GM12878 (cell line): ENCODE measurements at regions not wholly inside any gene's neighbourhood (a gene's known extent, or its start where the extent isn't known, plus 50 kb on each side); places are given as distances from the start of the nearest gene placed in this dataset.

Experiments used
- ATAC-seq: fragments of 200-7000 bp; cut with Tn5 transposase; 3 replicates; pipeline ENCODE4 v1.9.1; 2020; ENCODE audit warnings: mild to moderate bottlenecking, moderate library complexity
- BruUV-seq: library from RNA; stranded (reverse); fragments of 400-500 nt; replicated peaks from 2 replicates; lab custom pipeline; 2021; lab: Mats Ljungman, UMichigan
- CTCF ChIA-PET: fragments of 300-600 bp; sonication (Branson Sonifier 250); formaldehyde crosslinking; extraction: SDS; loops from one replicate; lab custom pipeline; 2021; ENCODE audit warnings: inconsistent platforms; lab: Yijun Ruan, JAX
- POLR2A ChIA-PET: fragments of 350-600 bp; formaldehyde crosslinking; extraction: SDS; loops from one replicate; lab custom pipeline; 2021; ENCODE audit warnings: inconsistent platforms; lab: Charles Lee
- RAD21 ChIA-PET: fragments of 300-600 bp; sonication (Branson Sonifier 250); formaldehyde crosslinking; loops from one replicate; lab custom pipeline; 2023; ENCODE audit warnings: antibody characterized with exemption; ENCODE audit not compliant: unreplicated experiment; lab: Charles Lee
- SMC1A ChIA-PET: fragments of 300-600 bp; sonication (Branson Sonifier 250); formaldehyde crosslinking; loops from one replicate; lab custom pipeline; 2023; ENCODE audit not compliant: unreplicated experiment, uncharacterized antibody; lab: Charles Lee
- DNase-seq: peaks from one replicate; pipeline ENCODE4 v3.0.0-alpha.2; 2011; ENCODE audit warnings: low read depth, low spot score
- FAIRE-seq: peaks from 3 replicates; lab custom pipeline; 2011; peaks lifted over from hg19 to GRCh38; lab: Jason Lieb, UNC
- H2AFZ ChIP-seq: 2 replicates; pipeline ENCODE4 v1.6.0; 2011; ENCODE audit warnings: low read depth, low read length, control low read depth; ENCODE audit not compliant: control insufficient read depth
- H3K27ac ChIP-seq: 2 replicates; pipeline ENCODE4 v1.5.1; 2011; ENCODE audit warnings: control low read depth; ENCODE audit not compliant: control insufficient read depth, insufficient read depth
- H3K27me3 ChIP-seq, 2 experiments: replicated peaks in 1 of 2; 2 replicates each; pipeline versions ENCODE4 v1.6.0 to v1.6.1; 2011; ENCODE audit warnings: low read length in 1 of 2; ENCODE audit not compliant: control insufficient read depth in 2 of 2, insufficient read depth in 2 of 2
- H3K36me3 ChIP-seq, 2 experiments: 2 replicates each; pipeline ENCODE4 v1.5.1; 2011; ENCODE audit warnings: low read length in 1 of 2; ENCODE audit not compliant: control insufficient read depth in 2 of 2, insufficient read depth in 2 of 2
- H3K4me1 ChIP-seq: 2 replicates; pipeline ENCODE4 v1.6.1; 2011; ENCODE audit warnings: mild to moderate bottlenecking, low read length, moderate library complexity, mixed read lengths; ENCODE audit not compliant: control insufficient read depth, insufficient read depth
- H3K4me2 ChIP-seq: 2 replicates; pipeline ENCODE4 v1.6.0; 2011; ENCODE audit warnings: control low read depth; ENCODE audit not compliant: control insufficient read depth, insufficient read depth
- H3K4me3 ChIP-seq: fragments of 200-600 bp; sonication (generic); 2 replicates; pipeline ENCODE4 v1.5.1; 2016
- H3K79me2 ChIP-seq: 2 replicates; pipeline ENCODE4 v1.6.0; 2011; ENCODE audit warnings: low read length; ENCODE audit not compliant: control insufficient read depth, insufficient read depth
- H3K9ac ChIP-seq: 2 replicates; pipeline ENCODE4 v1.8.0; 2011; ENCODE audit warnings: low read length, control low read depth, mixed read lengths; ENCODE audit not compliant: control insufficient read depth, insufficient read depth
- H3K9me3 ChIP-seq: replicated peaks from 3 replicates; pipeline ENCODE4 v1.5.1; 2011; ENCODE audit warnings: mild to moderate bottlenecking, low read length; ENCODE audit not compliant: control insufficient read depth, insufficient read depth
- H4K20me1 ChIP-seq: 2 replicates; pipeline ENCODE4 v1.6.0; 2011; ENCODE audit not compliant: control insufficient read depth, insufficient read depth
- CEBPZ ChIP-seq: fragments of 150-350 bp; IDR thresholded peaks from 2 replicates; pipeline ENCODE4 v1.6.1; 2016; ENCODE audit warnings: low read depth, low read length
- CTCF ChIP-seq, 3 experiments: IDR thresholded peaks in 2 of 3; conservative IDR thresholded peaks in 1 of 3; 2 replicates each; pipeline ENCODE4 v1.5.1; 2011; ENCODE audit warnings: low read depth in 3 of 3, low read length in 3 of 3, mild to moderate bottlenecking in 3 of 3, control low read depth in 2 of 3, moderate library complexity in 2 of 3, inconsistent platforms in 1 of 3, mixed read lengths in 1 of 3; ENCODE audit not compliant: control insufficient read depth in 2 of 3, insufficient read depth in 1 of 3; ENCODE audit errors: extremely low read depth in 1 of 3
- JUNB ChIP-seq: IDR thresholded peaks from 2 replicates; pipeline ENCODE4 v1.6.1; 2016; ENCODE audit warnings: antibody characterized with exemption, mild to moderate bottlenecking
- MAX ChIP-seq: IDR thresholded peaks from 2 replicates; pipeline ENCODE4 v1.6.1; 2012; ENCODE audit warnings: low read depth, low read length, improper control_type of control experiment
- SKIL ChIP-seq: fragments of 450-650 bp; IDR thresholded peaks from 2 replicates; pipeline ENCODE4 v1.6.1; 2017; ENCODE audit warnings: mild to moderate bottlenecking, low read depth, inconsistent platforms; ENCODE audit not compliant: poor library complexity, severe bottlenecking
- ZNF622 ChIP-seq: fragments of 450-650 bp; IDR thresholded peaks from 2 replicates; pipeline ENCODE4 v1.6.1; 2017; ENCODE audit warnings: mild to moderate bottlenecking, inconsistent platforms
- ZNF687 ChIP-seq: fragments of 450-650 bp; IDR thresholded peaks from 2 replicates; pipeline ENCODE4 v1.6.1; 2017; ENCODE audit warnings: mild to moderate bottlenecking, moderate library complexity
- WGBS: methylation state at CpG from one replicate; pipeline ENCODE4 v1.1.6; 2016; ENCODE audit warnings: low lambda C conversion rate; ENCODE audit not compliant: insufficient replicate concordance, insufficient coverage; ENCODE audit errors: missing lambda C conversion rate; 5-methylcytosine and 5-hydroxymethylcytosine counted together
- in situ Hi-C: fragments of 300-500 bp; cut with MboI; formaldehyde crosslinking; loops from 9 replicates; pipeline ENCODE4 v1.14.3; 2018; ENCODE audit warnings: mixed read lengths
- intact Hi-C: fragments of 100-400 bp; cut with micrococcal nuclease; formaldehyde crosslinking; loops from one replicate; pipeline ENCODE4 v1.14.2; 2022; ENCODE audit not compliant: unreplicated experiment

GRCh38 chr14:38547961-38548490, 292.1 kb upstream of the CLEC14A start (continued):
- TF ChIP-seq CEBPZ, result no peak

- no peak for ATAC-seq
- no peak for FAIRE-seq
- no peak overlapping the region for H3K4me2 ChIP-seq
- H3K79me2 ChIP-seq, result no peaks in the 10 kb centered on the region
- ChIA-PET CTCF (no interaction called here), SMC1A (no interaction called here), RAD21 (no interaction called here), POLR2A (no interaction called here)
- no peak overlapping the region for H3K27ac ChIP-seq
- no peaks in the 10 kb centered on the region for H3K9me3 ChIP-seq
- intact Hi-C loops, result no loop called here
- in situ Hi-C loops, result no loop called here
- 4% methylated on average over 2 of the region's 2 CpGs for WGBS
- no peaks in the 10 kb centered on the region for H4K20me1 ChIP-seq
- no peak overlapping the region for H3K4me3 ChIP-seq
- no peak for DNase-seq
- H3K36me3 ChIP-seq, result no peaks in the 10 kb centered on the region
- H3K9ac ChIP-seq, result no peak overlapping the region
- H3K27me3 ChIP-seq, result no peaks in the 10 kb centered on the region
- no TSS peak for BruUV-seq
- H3K4me1 ChIP-seq, result no peaks in the 10 kb centered on the region
- H2AFZ ChIP-seq, result no peak overlapping the region
- TF ChIP-seq ZNF687 (no peak), ZNF622 (no peak), SKIL (no peak), MAX (no peak), CTCF (IDR thresholded peaks at IDR 0.05 in 2 of 3, conservative IDR thresholded peaks at IDR 0.05 in 1 of 3; ENCODE audit: control insufficient read depth in 2 of 3, extremely low read depth in 1 of 3, insufficient read depth in 1 of 3, low read depth in 3 of 3, low read length in 3 of 3) (no peak), JUNB (no peak)
Measured at GRCh38 chr14:38546932-38547551, 291.1 kb upstream of the CLEC14A start.
